Psoas muscle (tissue), 7 donors: ENCODE measurements at regions not wholly inside any gene's neighbourhood (a gene's known extent, or its start where the extent isn't known, plus 50 kb on each side); places are given as distances from the start of the nearest gene placed in this dataset.

Source experiments
- ATAC-seq, 4 donors: fragments of 200-7000 bp; cut with Tn5 transposase; one replicate each; pipeline ENCODE4 v1.9.1; 2020; ENCODE audit warnings: moderate library complexity in 3 of 4, mild to moderate bottlenecking in 2 of 4
- DNase-seq, 2 donors: peaks; one replicate each; pipeline ENCODE4 v3.0.0-alpha.2; 2020
- H3K27ac ChIP-seq: fragments of 200-600 bp; one replicate; pipeline ENCODE4 v1.8.0; 2022
- H3K27me3 ChIP-seq, 3 donors: fragments of 200-600 bp in 1 of 3; one replicate each; pipeline versions ENCODE4 v1.6.1 to v1.8.0; 2013 to 2022; ENCODE audit warnings: low read length in 2 of 3, mild to moderate bottlenecking in 2 of 3, moderate library complexity in 1 of 3; ENCODE audit not compliant: insufficient read depth in 3 of 3
- H3K36me3 ChIP-seq, 2 donors: fragments of 200-600 bp in 1 of 2; one replicate each; pipeline versions ENCODE4 v1.6.1 to v1.8.0; 2013 to 2022; ENCODE audit warnings: low read depth in 1 of 2, mild to moderate bottlenecking in 1 of 2, moderate library complexity in 1 of 2; ENCODE audit not compliant: insufficient read depth in 1 of 2
- H3K4me1 ChIP-seq: fragments of 200-600 bp; one replicate; pipeline ENCODE4 v1.8.0; 2022
- H3K4me3 ChIP-seq: fragments of 200-600 bp; one replicate; pipeline ENCODE4 v1.8.0; 2022; ENCODE audit warnings: mild to moderate bottlenecking
- H3K9me3 ChIP-seq: fragments of 200-600 bp; one replicate; pipeline ENCODE4 v1.8.0; 2022
- CTCF ChIP-seq: fragments of 200-600 bp; IDR thresholded peaks from one replicate; pipeline ENCODE4 v1.8.0; 2022; ENCODE audit warnings: antibody characterized with exemption
- WGBS, 3 donors: extraction: QIAGEN DNeasy Blood & Tissue Kit; methylation state at CpG; one replicate each; pipeline versions ENCODE4 v1.1.6 to v1.1.7; 2013; 5-methylcytosine and 5-hydroxymethylcytosine counted together
- intact Hi-C, 2 donors: fragments of 100-400 bp; cut with DNase I; formaldehyde crosslinking; loops; one replicate each; pipeline versions ENCODE4 v1.11.0 to v1.14.2; 2022
- donor health status: healthy with polysubstance abuse.
- donor health status: DM: no; HTN: no; CAD: no; lungs with moderate emphysema.
- donor health status: Bipolar disorder and iron deficiency.
- donor health status: healthy.
- donor health status: DM: yes; HTN: yes; CAD: no.
- donor health status: DM: no; HTN: no; CAD: no.
- donor health status: DM: yes; HTN: yes; CAD: no.

- no peak for TF ChIP-seq CTCF
- intact Hi-C loops = no loop called here
- 93 to 96% (median 94%) methylated on average over 3 of the region's 3 CpGs for WGBS, 3 donors
Observed at GRCh38 chr5:29845206-29845605, 1348.3 kb upstream of the CDH6 start.

GRCh38 chr5:29833394-29833793 is 1360.1 kb upstream of the CDH6 start:
- ATAC-seq = no peak
- H3K4me3 ChIP-seq = no peak overlapping the region
- intact Hi-C loops = no loop called here
- TF ChIP-seq CTCF = no peak
- no peaks in the 10 kb centered on the region for H3K36me3 ChIP-seq
- H3K27me3 ChIP-seq = no peaks in the 10 kb centered on the region
- DNase-seq = no peak
- 26 to 56% (median 43%) methylated on average over 2 of the region's 2 CpGs for WGBS, 3 donors
- H3K9me3 ChIP-seq = no peaks in the 10 kb centered on the region
- no peak overlapping the region for H3K27ac ChIP-seq
- H3K4me1 ChIP-seq = no peaks in the 10 kb centered on the region

More at GRCh38 chr5:29845206-29845605, 1348.3 kb upstream of the CDH6 start:
- no peak for DNase-seq
- ATAC-seq = no peak
- Histone ChIP-seq H3K4me1 (no peaks in the 10 kb centered on the region), H3K4me3 (no peak overlapping the region), H3K27me3 (no peaks in the 10 kb centered on the region), H3K36me3 (no peaks in the 10 kb centered on the region), H3K9me3 (no peaks in the 10 kb centered on the region), H3K27ac (no peak overlapping the region)

GRCh38 chr5:29822521-29822920 is 1371.0 kb upstream of the CDH6 start:
- no peak for DNase-seq
- no peaks in the 10 kb centered on the region for H3K9me3 ChIP-seq
- no peak overlapping the region for H3K4me3 ChIP-seq
- H3K36me3 ChIP-seq = no peaks in the 10 kb centered on the region
- intact Hi-C loops = no loop called here
- 56 to 64% (median 59%) methylated on average over 4 of the region's 4 CpGs for WGBS, 3 donors
- H3K27me3 ChIP-seq = no peaks in the 10 kb centered on the region
- H3K27ac ChIP-seq = no peak overlapping the region
- no peak for TF ChIP-seq CTCF
- ATAC-seq = no peak
- H3K4me1 ChIP-seq = no peaks in the 10 kb centered on the region

GRCh38 chr5:29811914-29812679 is 1381.4 kb upstream of the CDH6 start:
- Histone ChIP-seq H3K36me3 (no peaks in the 10 kb centered on the region), H3K27ac (no peak overlapping the region), H3K4me3 (no peak overlapping the region), H3K4me1 (no peaks in the 10 kb centered on the region), H3K27me3 (peaks cover 0 to 1% (median 0%) of the 10 kb centered on the region in 3 donors), H3K9me3 (no peaks in the 10 kb centered on the region)
- 63 to 81% (median 69%) methylated on average over 2 of the region's 2 CpGs for WGBS, 3 donors
- DNase-seq = no peak
- intact Hi-C loops = no loop called here
- no peak for ATAC-seq
- TF ChIP-seq CTCF = no peak

GRCh38 chr5:29805804-29806203 is 1387.7 kb upstream of the CDH6 start:
- Histone ChIP-seq H3K4me1 (no peaks in the 10 kb centered on the region), H3K27ac (no peak overlapping the region), H3K4me3 (no peak overlapping the region), H3K36me3 (no peaks in the 10 kb centered on the region), H3K27me3 (peaks cover 0 to 1% (median 0%) of the 10 kb centered on the region in 3 donors), H3K9me3 (no peaks in the 10 kb centered on the region)
- intact Hi-C loops = no loop called here
- WGBS, 3 donors = 92 to 94% (median 94%) methylated on average over 3 of the region's 3 CpGs
- ATAC-seq (no peak), DNase-seq (no peak)
- TF ChIP-seq CTCF = no peak
